ENCODE measurements at regions not wholly inside any gene's neighbourhood (a gene's known extent, or its start where the extent isn't known, plus 50 kb on each side); places are given as distances from the start of the nearest gene placed in this dataset.

DNA sequence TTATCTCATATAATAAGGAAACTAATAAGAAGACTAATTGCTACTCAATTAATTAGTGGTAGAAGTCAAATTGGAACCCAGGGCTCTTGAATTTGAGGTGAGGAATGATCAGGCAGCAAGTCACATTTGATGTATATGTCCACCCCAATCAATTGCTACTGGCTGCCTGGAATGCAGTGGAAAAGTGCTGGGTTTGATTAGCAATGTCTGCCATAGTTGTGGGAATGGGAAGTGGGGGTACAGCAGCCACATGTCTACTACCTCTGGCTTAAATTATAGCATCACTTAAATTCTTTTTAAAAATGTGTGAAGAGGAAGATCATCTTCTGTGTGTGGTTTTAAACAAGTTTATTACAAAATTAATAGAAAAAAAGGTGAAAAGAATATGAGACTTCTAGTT, 50.8 kb upstream of the NAV2 start:
- no peak overlapping the region for H3K4me3 ChIP-seq (ENCODE audit: low read depth, poor library complexity, severe bottlenecking)
- DNase-seq (ENCODE audit: low spot score in 2 of 2) = no peak
- TF ChIP-seq POLR2A (IDR thresholded peaks at IDR 0.05) = no peak
- TF ChIP-seq, protein P1, sequence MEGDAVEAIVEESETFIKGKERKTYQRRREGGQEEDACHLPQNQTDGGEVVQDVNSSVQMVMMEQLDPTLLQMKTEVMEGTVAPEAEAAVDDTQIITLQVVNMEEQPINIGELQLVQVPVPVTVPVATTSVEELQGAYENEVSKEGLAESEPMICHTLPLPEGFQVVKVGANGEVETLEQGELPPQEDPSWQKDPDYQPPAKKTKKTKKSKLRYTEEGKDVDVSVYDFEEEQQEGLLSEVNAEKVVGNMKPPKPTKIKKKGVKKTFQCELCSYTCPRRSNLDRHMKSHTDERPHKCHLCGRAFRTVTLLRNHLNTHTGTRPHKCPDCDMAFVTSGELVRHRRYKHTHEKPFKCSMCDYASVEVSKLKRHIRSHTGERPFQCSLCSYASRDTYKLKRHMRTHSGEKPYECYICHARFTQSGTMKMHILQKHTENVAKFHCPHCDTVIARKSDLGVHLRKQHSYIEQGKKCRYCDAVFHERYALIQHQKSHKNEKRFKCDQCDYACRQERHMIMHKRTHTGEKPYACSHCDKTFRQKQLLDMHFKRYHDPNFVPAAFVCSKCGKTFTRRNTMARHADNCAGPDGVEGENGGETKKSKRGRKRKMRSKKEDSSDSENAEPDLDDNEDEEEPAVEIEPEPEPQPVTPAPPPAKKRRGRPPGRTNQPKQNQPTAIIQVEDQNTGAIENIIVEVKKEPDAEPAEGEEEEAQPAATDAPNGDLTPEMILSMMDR (IDR thresholded peaks at IDR 0.05) = no peak
- intact Hi-C loops (cut with DNase I; ENCODE audit: low total_unique reads) = no loop called here

DNA sequence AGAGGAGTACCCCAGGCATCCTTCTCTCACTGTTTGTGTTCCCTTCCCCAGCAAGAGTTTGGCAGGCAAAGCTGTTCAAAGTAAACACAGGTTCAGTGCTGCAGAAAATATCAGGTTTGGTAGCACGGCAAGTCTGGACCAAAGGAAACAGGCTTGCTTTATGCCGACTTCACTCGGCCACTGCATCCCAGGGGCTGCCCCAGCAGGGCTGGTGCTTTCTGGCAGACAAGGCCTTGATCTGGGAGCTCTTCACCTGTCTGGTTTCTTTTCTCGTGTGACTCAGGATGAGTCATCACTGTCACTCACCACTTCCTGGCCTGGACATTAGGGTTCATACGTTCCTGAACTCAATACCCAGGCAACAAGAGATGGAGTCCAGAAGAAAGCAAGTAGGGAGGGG, 52.6 kb upstream of the NAV2 start:
- WGBS, 2 donors = 45 to 49% methylated on average over 5 of the region's 5 CpGs
- no peak for DNase-seq (ENCODE audit: low spot score in 2 of 2)

DNA sequence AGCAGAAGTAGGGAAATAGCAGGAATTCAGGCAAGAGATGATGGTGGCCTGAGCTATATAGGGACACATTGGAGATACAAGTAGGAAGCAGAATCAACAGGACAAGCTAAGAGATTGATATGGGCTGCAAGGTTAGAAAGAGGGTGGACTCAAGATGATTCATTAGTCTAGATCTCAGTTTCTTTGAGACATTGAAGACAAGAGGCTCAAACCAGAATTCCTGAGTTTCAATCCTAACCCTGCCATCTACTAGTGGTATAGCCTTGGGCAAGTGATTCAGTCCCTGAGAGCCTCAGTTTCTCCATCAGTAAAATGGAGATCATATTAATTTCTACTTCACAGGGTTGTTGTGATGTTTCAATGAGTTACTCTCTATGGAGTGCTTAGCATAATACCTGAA, 53.1 kb upstream of the NAV2 start:
- intact Hi-C loops (cut with DNase I; ENCODE audit: low total_unique reads) = no loop called here
- no peak for DNase-seq (ENCODE audit: low spot score in 2 of 2)
- TF ChIP-seq, protein P1 (IDR thresholded peaks at IDR 0.05) = no peak
- TF ChIP-seq POLR2A (IDR thresholded peaks at IDR 0.05) = no peak
- H3K4me3 ChIP-seq (ENCODE audit: low read depth, poor library complexity, severe bottlenecking) = no peak overlapping the region

More for the DNA sequence above, 52.6 kb upstream of the NAV2 start:
- TF ChIP-seq POLR2A (IDR thresholded peaks at IDR 0.05) = no peak
- TF ChIP-seq, protein P1 (IDR thresholded peaks at IDR 0.05) = no peak
- intact Hi-C loops (cut with DNase I; ENCODE audit: low total_unique reads) = no loop called here
- H3K4me3 ChIP-seq (ENCODE audit: low read depth, poor library complexity, severe bottlenecking) = no peak overlapping the region

DNA sequence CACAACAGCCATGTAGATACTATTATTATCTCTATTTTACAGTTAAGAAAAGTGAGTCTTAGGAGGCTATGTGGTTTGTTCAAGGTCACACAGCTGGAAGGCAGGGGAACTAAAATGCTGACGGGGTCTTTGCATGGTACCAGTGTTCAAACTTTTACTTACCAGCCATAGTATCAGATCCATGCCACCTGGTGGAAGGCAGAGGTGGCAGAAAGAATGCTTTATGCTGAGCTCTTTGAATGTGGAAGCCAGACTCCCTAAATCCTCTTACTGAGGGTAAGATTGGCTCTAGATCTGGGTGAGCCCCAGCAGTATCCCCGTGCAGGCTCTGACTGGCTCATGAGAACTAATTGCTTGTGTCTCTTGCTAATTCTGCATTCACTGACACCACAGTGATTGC, 54.3 kb upstream of the NAV2 start:
- DNase-seq (ENCODE audit: low spot score in 2 of 2) = peak in 1 of 2 donors; percentile 8
- TF ChIP-seq, protein P1 (IDR thresholded peaks at IDR 0.05) = no peak
- TF ChIP-seq POLR2A (IDR thresholded peaks at IDR 0.05) = no peak
- intact Hi-C loops (cut with DNase I; ENCODE audit: low total_unique reads) = no loop called here
- H3K4me3 ChIP-seq (ENCODE audit: low read depth, poor library complexity, severe bottlenecking) = no peak overlapping the region
- WGBS, 2 donors = 21 to 24% methylated on average over 2 of the region's 2 CpGs

DNA sequence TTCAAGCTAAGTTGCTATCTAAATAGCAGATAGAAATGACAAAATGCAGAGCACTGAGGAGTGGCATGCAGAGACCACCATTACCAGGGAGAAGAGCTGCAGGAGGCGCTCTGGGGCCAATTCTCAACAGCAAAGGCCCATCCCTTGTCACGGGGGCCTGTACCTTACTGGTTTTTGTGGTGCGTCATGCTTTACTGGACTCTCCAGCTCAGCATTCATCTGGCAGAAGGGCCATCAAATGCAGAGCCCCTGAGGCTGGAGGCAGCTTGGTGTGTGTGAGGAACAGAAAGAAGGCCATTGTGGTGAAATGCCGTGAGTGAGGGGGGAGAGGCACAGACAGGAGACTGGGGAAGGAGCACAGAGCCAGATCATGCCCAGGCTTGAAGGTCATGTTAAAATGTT, 56.5 kb upstream of the NAV2 start:
- TF ChIP-seq, protein P1 (IDR thresholded peaks at IDR 0.05) = no peak
- TF ChIP-seq POLR2A (IDR thresholded peaks at IDR 0.05) = no peak
- intact Hi-C loops (cut with DNase I; ENCODE audit: low total_unique reads) = no loop called here
- peak in 1 of 2 donors; percentile 59 for DNase-seq (ENCODE audit: low spot score in 2 of 2)
- 76 to 78% methylated on average over 4 of the region's 4 CpGs for WGBS, 2 donors
- H3K4me3 ChIP-seq (ENCODE audit: low read depth, poor library complexity, severe bottlenecking) = no peak overlapping the region

DNA sequence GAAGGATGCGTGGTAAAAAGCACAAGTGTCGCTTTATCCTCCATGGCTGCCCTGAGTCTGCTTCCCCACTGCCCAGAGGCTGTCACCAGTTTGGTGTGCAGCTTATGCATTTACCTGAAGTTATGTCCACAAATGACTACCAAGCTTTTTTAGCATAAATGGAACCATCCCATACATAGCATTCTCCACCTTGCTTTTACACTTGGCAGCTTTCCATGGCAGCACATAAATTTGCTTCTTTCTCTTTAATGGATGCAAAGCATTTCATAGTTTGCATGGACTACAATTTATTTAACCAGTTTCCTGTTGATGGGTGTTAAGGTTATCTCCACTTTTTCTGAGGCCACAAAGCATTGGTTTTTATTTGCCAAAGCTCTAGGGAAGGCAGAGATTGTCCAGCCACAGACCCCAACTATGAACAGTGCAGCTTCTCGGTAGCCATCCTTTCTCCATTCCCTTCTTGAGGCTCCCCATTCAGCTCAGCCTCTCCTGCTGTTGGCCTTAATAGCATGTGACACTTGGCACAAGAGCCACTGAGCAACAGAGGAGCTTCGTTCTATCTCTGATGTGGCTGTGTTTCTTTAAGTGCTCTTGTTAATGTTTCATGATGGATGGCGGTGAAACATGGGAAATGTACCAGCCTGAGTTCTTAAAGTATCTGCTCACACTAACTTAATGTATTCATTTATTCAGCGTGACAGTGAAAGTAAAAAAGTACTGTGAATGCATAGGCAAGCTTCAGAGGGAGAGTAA, 59.8 kb upstream of the NAV2 start:
- TF ChIP-seq, protein P1 (IDR thresholded peaks at IDR 0.05) = no peak
- no peak for TF ChIP-seq POLR2A (IDR thresholded peaks at IDR 0.05)
- DNase-seq (ENCODE audit: low spot score in 2 of 2) = peak in 1 of 2 donors; percentile 14
- no peak overlapping the region for H3K4me3 ChIP-seq (ENCODE audit: low read depth, poor library complexity, severe bottlenecking)
- 81 to 82% methylated on average over 6 of the region's 6 CpGs for WGBS, 2 donors
- intact Hi-C loops (cut with DNase I; ENCODE audit: low total_unique reads) = no loop called here
